HEK293T (cell line): ENCODE measurements at regions not wholly inside any gene's neighbourhood (a gene's known extent, or its start where the extent isn't known, plus 50 kb on each side); places are given as distances from the start of the nearest gene placed in this dataset.

Experiments used
- CTCF ChIA-PET: fragments of 350-600 bp; formaldehyde crosslinking; extraction: SDS; loops from one replicate; lab custom pipeline; 2021; ENCODE audit warnings: antibody characterized with exemption, inconsistent platforms; lab: Yijun Ruan, JAX
- POLR2A ChIA-PET: fragments of 350-600 bp; formaldehyde crosslinking; extraction: SDS; loops from one replicate; lab custom pipeline; 2020; ENCODE audit warnings: antibody characterized with exemption, inconsistent platforms; lab: Yijun Ruan, JAX
- DNase-seq: peaks from one replicate; pipeline ENCODE4 v3.0.0; 2012; ENCODE audit warnings: mixed read lengths; ENCODE audit errors: extremely low spot score
- ARNT ChIP-seq: fragments of 450-650 bp; IDR thresholded peaks from 2 replicates; pipeline ENCODE4 v1.6.1; 2017; ENCODE audit warnings: mild to moderate bottlenecking
- BHLHE40 ChIP-seq: fragments of 450-650 bp; IDR thresholded peaks from 2 replicates; pipeline ENCODE4 v1.6.1; 2016; ENCODE audit warnings: mild to moderate bottlenecking, moderate library complexity, borderline replicate concordance
- CTBP1 ChIP-seq: fragments of 450-650 bp; IDR thresholded peaks from 2 replicates; pipeline ENCODE4 v1.6.1; 2016; ENCODE audit warnings: borderline replicate concordance
- ELF4 ChIP-seq: fragments of 450-650 bp; IDR thresholded peaks from 2 replicates; pipeline ENCODE4 v1.6.1; 2017; ENCODE audit warnings: antibody characterized with exemption
- FOXA1 ChIP-seq: fragments of 450-650 bp; IDR thresholded peaks from 2 replicates; pipeline ENCODE4 v1.6.1; 2016; ENCODE audit warnings: mild to moderate bottlenecking
- FOXK2 ChIP-seq: fragments of 450-650 bp; IDR thresholded peaks from 2 replicates; pipeline ENCODE4 v1.6.1; 2016; ENCODE audit warnings: mild to moderate bottlenecking
- FOXM1 ChIP-seq: fragments of 450-650 bp; IDR thresholded peaks from 2 replicates; pipeline ENCODE4 v1.6.1; 2017; ENCODE audit warnings: mild to moderate bottlenecking, borderline replicate concordance
- HDGF ChIP-seq: fragments of 450-650 bp; IDR thresholded peaks from 2 replicates; pipeline ENCODE4 v1.6.1; 2017; ENCODE audit warnings: antibody characterized with exemption, borderline replicate concordance
- L3MBTL2 ChIP-seq: fragments of 450-650 bp; conservative IDR thresholded peaks from 2 replicates; pipeline ENCODE4 v1.6.1; 2016; ENCODE audit warnings: mild to moderate bottlenecking
- LEF1 ChIP-seq: fragments of 450-650 bp; IDR thresholded peaks from 2 replicates; pipeline ENCODE4 v1.6.1; 2017; ENCODE audit warnings: mild to moderate bottlenecking, borderline replicate concordance
- NFRKB ChIP-seq: fragments of 450-650 bp; IDR thresholded peaks from 2 replicates; pipeline ENCODE4 v1.6.1; 2016; ENCODE audit warnings: mild to moderate bottlenecking, moderate library complexity
- SP1 ChIP-seq: fragments of 450-650 bp; IDR thresholded peaks from 2 replicates; pipeline ENCODE4 v1.6.1; 2017
- SUZ12 ChIP-seq: fragments of 450-650 bp; IDR thresholded peaks from 2 replicates; pipeline ENCODE4 v1.6.1; 2016; ENCODE audit warnings: mild to moderate bottlenecking
- TARDBP ChIP-seq: fragments of 450-650 bp; IDR thresholded peaks from 2 replicates; pipeline ENCODE4 v1.6.1; 2016
- ZNF384 ChIP-seq: fragments of 450-650 bp; IDR thresholded peaks from 2 replicates; pipeline ENCODE4 v1.6.1; 2016
- TF ChIP-seq, protein P1 (sequence below): fragments of 450-650 bp; IDR thresholded peaks from 2 replicates; pipeline ENCODE4 v1.6.1; 2016

DNA sequence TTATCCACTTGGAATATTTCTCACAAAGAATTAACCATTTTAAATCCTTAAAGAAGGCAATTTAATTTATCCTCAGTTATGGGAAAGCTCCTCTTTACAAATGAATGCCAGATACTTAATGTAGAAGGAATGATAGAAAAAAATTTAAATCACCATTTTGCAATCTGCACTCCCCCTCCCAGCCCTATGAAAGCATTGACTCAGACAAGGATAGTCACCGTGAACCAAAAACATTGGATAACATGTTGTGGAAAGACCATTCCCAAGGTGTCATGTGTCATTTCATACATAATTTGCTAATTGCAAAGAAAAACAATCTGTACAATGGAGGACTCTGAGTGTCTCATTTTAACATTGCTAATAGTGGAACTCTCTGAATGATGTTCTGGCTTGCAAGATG is 421.0 kb downstream of the TXNL1 start:
- POLR2A ChIA-PET, result no interaction called here
- DNase-seq, result no peak
- CTCF ChIA-PET, result no interaction called here
- TF ChIP-seq SUZ12 (no peak), CTBP1 (no peak), BHLHE40 (no peak), L3MBTL2 (no peak), NFRKB (no peak), ARNT (no peak), FOXA1 (no peak), FOXM1 (no peak), TARDBP (no peak), LEF1 (no peak), HDGF (no peak), FOXK2 (no peak), ELF4 (no peak)
- TF ChIP-seq, protein P1, sequence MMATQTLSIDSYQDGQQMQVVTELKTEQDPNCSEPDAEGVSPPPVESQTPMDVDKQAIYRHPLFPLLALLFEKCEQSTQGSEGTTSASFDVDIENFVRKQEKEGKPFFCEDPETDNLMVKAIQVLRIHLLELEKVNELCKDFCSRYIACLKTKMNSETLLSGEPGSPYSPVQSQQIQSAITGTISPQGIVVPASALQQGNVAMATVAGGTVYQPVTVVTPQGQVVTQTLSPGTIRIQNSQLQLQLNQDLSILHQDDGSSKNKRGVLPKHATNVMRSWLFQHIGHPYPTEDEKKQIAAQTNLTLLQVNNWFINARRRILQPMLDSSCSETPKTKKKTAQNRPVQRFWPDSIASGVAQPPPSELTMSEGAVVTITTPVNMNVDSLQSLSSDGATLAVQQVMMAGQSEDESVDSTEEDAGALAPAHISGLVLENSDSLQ, result no peak

DNA sequence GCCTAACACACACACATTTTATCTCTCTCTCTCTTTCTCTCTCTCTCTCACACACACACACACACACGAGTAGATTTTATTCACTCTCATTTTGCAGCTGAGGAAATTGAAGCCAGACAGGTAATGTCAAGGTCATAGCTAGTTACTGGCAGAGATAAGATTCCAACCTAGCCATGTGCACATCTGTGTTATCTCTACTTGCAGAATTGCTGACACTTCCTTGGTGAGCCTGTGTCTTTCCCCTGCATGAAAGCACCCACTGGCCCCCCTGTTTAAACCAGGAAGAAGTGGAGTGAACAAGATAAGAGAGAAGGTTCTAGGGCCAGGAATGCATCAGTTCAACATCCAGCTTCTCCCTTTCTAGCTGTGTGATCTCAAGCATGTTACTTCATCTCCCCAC is 423.7 kb downstream of the TXNL1 start:
- TF ChIP-seq HDGF, result no peak
- DNase-seq, result no peak

GRCh38 chr18:56210520-56210919 is 427.9 kb downstream of the TXNL1 start:
- TF ChIP-seq, protein P1, result no peak

More for the DNA sequence above, 423.7 kb downstream of the TXNL1 start:
- ChIA-PET POLR2A (no interaction called here), CTCF (no interaction called here)

GRCh38 chr18:56207989-56208388 is 430.4 kb downstream of the TXNL1 start:
- POLR2A ChIA-PET, result no interaction called here
- CTCF ChIA-PET, result no interaction called here
- DNase-seq, result no peak
- no peak for TF ChIP-seq ZNF384
- no peak for TF ChIP-seq ELF4
- TF ChIP-seq FOXA1, result no peak
- TF ChIP-seq ARNT, result no peak
- no peak for TF ChIP-seq NFRKB
- no peak for TF ChIP-seq HDGF
- no peak for TF ChIP-seq TARDBP
- no peak for TF ChIP-seq SP1
- TF ChIP-seq BHLHE40, result no peak
- TF ChIP-seq L3MBTL2, result no peak
- no peak for TF ChIP-seq CTBP1
- TF ChIP-seq FOXK2, result no peak
- no peak for TF ChIP-seq LEF1
- TF ChIP-seq, protein P1, result no peak
- TF ChIP-seq FOXM1, result no peak
- TF ChIP-seq SUZ12, result no peak

More at GRCh38 chr18:56210520-56210919, 427.9 kb downstream of the TXNL1 start:
- POLR2A ChIA-PET, result no interaction called here
- CTCF ChIA-PET, result no interaction called here
- DNase-seq, result no peak

GRCh38 chr18:56204052-56204451 is 434.3 kb downstream of the TXNL1 start:
- CTCF ChIA-PET, result no interaction called here
- TF ChIP-seq CTBP1 (no peak), HDGF (no peak), L3MBTL2 (no peak), SP1 (no peak), ZNF384 (no peak), NFRKB (no peak), FOXA1 (no peak), ELF4 (no peak), ARNT (no peak)
- TF ChIP-seq, protein P1, result no peak
- POLR2A ChIA-PET, result no interaction called here
- DNase-seq, result no peak

DNA sequence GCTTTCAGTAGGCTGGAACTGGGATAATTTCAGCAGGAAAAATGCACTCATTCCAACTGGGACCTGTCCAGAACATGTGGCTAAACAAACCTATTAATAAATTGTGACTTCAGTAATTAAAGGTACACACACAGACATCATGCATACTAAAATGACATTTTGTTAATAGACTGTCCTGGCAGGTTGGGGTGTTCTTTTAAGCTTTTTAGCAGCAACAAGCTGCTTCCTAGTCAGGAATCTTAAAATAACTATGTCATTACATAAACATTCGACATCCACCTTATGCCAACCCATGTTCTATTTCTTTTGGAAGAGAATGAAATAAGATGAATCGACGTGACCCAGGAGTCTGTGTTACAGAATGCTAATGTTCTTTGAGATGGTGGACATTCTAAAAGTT is 435.7 kb downstream of the TXNL1 start:
- no peak for DNase-seq
- ChIA-PET POLR2A (no interaction called here), CTCF (no interaction called here)
- TF ChIP-seq TARDBP (no peak), ELF4 (no peak), HDGF (no peak), BHLHE40 (no peak), NFRKB (no peak), ARNT (no peak), SUZ12 (no peak), FOXM1 (no peak), L3MBTL2 (no peak), FOXA1 (no peak), ZNF384 (no peak), SP1 (no peak), FOXK2 (no peak), LEF1 (no peak), CTBP1 (no peak)
- TF ChIP-seq, protein P1, result no peak
